ENCODE measurements at regions not wholly inside any gene's neighbourhood (a gene's known extent, or its start where the extent isn't known, plus 50 kb on each side); places are given as distances from the start of the nearest gene placed in this dataset.

DNA sequence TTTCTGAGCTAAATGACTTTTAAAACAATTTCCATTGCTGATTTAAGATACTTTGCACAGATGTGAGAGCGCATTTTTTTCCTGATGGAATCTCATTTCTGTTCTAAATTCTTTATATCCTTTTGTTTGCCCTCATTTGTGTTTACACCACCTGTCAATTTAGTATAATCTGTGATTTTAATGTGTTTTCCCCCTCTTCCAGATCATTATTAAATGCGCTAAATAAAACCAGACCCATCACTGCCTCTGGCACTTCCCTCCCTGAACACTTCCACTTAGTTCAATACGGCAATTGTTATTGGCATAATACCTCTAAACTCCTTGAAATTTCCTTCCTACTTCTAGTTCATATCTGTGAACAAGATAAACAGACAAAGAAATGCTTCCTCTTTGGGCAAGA is 186.9 kb upstream of the ADGRL2 start:
- FAIRE-seq = no peak

DNA sequence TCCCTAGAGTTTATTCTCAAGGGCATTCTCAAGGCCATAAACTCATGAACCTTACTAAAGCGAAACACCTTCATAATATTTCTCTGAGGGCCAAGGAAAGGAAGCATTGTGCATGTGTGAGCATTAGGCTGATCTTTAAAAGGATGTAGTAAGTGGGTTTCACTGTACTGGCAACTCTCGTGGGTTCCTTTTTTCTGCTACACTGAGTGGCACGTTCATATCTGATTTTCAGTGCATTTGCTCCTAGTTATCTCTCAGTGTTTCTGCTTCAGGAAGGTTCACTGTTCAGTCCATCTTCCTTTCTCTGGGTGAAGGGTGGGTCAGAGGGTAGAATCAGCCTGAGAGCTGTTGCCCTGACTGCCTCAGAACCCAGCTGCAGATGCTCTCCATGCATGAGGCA is 192.8 kb upstream of the ADGRL2 start:
- no peak for FAIRE-seq

DNA sequence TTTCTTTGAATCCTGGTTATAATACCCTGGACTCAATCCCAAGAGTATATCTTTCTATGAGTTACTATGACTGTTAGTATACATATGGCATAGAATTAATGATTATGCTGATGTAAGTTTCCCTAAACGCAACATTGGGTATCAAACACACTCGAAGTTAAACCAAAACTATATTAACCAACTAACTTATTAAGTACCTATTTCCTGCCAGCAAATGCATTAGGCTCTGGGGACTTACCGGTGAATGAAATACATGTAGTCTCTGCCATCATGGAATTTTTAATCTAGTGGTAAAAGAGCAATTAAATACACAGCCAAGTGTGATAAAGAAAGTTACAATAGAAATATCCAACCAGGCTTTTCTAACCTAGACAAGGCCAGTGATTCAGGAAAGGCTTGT is 193.6 kb upstream of the ADGRL2 start:
- FAIRE-seq = no peak

DNA sequence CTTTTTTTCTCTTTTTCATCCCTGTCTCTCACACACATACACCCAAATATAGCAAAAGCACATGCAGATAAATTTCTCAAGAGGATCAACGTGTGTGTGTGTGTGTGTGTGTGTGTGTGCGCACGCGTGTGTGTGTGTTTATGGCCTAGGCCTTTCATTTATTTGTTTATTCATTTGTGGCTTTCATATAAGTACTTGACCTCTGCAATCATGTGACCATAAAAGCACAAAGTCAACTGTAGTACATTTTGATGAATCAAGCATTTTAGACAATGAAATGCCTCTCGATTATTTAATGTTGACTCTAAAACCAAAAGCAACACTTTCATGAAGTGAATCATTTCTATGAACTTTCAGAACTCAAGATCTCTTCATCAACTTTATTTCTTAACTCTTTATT is 194.1 kb upstream of the ADGRL2 start:
- FAIRE-seq = no peak

DNA sequence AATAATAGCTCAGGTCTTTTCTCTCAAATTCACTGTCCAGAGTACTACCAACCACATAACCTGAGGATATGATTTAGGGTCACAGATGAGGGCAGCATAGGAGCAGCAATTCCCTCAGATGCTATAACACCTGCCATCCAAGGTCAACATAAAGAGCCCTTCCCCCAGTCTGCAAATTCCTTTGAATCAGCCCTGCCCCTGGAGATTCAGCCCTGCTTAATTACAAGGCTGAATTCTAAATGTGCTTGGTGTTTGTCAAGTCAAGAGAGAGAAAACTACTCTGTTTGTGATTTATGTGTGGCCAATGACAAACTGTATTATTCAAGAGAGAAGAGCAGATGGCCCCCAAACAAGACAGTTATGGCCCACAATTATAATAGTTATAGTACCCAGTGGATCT is 195.7 kb upstream of the ADGRL2 start:
- no peak for FAIRE-seq

DNA sequence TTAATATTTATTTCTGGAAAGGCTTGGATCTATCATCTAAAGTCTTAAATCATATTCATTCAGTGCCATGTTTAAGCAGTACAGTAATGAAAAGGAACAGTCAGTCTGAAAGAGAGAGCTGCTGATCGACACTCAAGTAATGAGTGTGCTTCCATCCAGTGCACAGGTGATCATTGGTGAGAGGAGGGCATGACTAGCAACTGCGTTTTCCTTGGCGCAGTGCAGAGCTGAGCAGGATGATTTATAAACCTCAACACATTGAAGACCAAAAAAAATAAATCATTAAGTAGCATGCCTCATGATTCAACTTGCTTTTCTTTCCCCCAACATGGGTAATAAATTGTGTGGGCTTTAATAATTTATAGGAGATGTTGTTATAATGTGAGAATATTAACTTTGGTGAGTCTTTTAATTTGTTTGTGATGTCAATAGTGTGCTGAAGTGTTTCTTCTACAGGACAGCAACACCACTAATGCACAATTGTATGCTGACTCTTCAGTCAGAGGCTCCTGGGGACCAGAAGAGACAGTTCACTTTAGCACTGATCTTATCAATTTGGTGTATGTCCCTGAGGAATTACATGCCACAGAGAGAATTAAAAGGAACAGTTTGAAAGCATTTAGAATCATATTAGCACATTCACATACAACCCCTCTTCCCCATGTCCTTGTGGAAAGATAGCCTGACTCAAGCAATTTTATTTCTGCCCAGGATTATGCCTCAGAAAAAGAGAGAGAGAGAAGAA is 199.7 kb upstream of the ADGRL2 start:
- no peak for FAIRE-seq

DNA sequence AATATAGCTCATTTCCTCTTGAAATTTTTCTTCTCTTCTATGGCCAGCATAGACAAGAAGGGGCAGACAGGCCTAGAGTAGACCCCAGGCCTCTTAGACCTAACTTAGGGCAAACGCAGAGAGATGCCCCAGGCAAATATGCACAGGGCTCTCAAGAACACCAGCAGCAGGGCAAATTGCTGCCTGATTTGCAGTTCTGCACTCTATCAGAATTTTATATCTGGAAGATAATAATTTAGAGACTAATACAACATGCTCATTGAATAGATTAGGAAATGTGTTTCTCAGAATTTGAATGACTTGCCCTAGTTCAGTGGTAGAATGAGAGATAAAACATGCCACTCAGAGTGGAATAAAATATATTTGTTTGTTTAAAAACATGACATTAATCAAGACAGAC is 200.4 kb upstream of the ADGRL2 start:
- no peak for FAIRE-seq

DNA sequence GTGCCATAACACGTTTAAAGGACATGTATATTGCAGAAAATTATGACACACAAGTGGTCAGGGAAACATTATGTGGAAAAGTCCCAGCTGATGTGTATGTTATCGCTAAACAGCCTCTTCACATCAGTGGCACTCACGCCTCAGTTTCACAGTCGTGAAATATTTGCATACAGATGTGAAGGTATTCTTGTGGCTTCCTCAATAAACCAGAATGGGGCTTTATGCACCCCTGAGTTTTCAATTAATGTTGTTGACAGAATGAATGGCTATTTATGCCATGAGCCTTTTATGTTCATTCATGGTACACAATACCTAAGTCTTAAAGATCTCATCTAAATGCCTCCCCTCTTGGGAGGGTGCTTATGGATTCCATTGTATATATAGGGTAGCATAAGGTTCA is 202.1 kb upstream of the ADGRL2 start:
- no peak for FAIRE-seq

DNA sequence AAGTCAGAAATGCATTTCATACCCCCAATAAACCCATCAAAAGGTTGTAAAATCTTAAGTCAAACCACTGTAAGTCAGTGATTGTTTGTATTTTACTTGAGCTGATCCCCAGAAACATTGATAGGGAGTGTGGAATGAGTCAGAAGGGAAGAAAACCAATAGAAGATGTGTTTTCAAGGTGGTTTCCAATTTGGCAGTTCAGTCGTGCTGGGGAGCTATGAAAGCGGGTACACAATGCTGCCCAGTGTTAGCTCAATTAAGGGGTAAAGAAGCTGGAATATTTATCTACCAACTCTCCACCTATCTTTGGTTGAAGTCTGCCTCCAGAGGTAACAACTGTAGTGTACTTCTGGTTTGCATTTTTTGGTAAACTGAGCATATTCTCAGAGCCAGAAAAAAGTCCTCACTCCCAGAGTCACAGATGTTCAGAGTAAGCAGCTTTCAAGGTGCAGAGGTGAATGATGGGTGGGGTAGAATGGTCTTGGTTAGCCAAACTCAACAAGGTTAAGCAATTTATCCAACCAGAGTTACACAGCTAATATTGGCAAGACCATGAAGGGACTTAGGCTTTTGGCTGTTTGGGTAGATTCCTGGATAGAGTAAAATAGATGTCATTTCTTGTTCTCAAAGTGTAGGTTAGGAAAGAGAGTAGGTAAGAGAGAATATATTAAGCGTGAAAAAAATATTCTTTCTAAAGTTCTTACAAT is 202.9 kb upstream of the ADGRL2 start:
- FAIRE-seq = no peak

DNA sequence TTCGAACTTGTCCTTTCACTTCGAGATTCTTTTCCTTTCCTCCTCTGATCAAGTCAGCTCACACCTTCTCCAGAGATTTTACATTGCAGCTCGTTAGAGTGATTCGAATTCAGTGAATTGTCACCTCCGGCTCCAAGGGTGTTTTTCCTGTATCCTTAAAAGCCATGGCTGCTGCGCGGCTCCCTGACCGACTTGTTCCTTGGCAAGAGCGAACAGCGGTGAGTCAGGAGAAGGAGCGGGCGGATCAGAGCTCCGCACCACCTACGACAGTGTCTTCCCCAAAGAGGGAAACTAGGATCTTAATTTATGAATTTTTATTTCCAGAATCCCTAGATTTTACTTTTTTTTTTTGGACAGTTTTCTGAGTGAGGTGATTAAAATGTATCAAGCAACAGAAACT is 204.4 kb upstream of the ADGRL2 start:
- FAIRE-seq = no peak

DNA sequence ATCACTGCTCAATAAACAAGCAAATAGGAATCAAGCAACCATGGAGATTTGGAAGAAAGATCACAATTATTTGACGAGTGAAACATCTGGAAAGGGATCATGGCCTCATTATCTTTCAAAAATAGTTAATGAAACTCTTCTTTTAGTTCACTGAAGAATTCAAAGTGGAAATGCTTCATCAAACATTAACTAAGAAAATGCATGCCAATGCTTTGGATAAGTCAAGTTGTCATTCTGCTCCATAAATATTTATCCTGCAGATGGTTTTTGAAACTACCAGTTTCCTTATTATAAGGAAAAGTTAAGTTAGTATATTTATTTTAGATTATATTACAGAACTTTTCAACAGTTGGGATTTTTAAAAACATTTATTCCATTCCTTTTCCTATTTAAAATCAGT is 206.5 kb upstream of the ADGRL2 start:
- FAIRE-seq = no peak

DNA sequence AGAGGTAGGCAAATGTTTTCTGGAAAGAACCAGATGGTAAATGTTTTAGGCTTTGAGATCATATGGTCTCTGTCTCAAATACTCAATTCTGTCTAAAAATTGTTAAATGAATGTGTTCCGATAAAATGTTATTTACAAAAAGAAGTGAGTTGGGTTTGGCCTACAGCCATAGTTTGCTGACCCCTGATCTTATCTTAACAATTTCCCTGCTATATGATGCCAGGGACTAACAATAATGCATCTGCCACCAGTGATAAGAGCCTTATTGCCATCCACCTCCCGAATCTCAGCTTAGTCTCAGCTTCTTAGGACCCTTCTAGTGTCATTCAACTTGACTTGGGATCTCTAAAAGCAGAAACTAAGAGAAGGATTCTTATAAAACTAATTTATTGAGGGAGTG is 208.5 kb upstream of the ADGRL2 start:
- no peak for FAIRE-seq

DNA sequence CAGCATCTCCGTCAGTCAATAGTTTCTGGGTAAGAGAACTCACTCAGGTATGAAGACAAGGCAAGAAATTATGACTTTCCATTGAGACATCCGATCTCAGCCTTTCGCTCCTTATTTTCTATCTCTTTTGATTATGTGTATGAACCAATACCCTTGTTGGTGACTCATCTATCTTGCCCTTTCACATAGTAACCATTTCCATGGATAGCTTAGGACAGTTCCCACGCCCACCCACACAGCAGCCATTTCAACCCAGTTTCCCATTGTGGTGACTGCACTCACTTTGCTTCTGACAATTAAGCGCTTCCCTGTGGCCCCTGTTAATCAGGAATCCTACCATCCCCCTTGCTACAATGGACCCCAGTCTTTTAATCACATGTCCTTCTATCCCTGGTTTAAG is 210.6 kb upstream of the ADGRL2 start:
- no peak for FAIRE-seq

DNA sequence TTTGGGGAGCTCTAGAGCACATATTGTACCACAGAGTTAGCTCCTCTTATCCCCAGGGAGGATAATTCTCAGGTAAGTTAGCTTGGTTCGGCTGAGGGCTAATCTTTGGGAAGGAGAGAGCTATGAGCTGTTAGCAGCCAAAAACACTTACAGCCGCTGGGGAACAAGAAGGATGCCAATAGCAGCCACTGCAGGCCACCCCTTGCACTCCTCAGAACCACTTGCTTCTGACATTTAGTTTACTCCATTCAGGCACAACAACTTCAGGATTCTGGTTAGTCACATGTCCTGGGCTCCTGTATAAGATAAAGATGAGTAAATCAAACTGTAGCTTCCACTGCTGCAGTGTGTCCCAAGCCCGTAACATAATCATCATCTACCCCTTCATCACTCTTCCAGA is 212.6 kb upstream of the ADGRL2 start:
- no peak for FAIRE-seq

DNA sequence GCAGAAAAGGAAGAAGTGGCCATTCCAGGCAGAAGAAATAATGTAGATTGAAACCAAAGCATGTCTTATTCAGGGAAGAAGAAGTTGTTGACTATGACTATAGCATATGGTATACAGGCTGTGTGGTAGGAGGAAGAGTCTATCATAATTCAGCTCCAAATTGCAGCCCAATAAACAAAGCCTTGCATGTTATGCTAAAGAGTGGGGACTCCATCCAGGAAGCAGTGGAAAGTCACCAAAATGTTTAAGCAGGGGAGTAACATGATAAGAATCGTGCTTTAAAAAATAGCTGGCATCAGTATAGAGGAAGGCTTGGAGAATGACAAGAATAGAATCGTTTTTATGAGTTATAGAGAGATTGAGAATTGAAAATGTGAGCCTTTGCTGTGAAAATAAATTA is 213.3 kb upstream of the ADGRL2 start:
- FAIRE-seq = no peak

DNA sequence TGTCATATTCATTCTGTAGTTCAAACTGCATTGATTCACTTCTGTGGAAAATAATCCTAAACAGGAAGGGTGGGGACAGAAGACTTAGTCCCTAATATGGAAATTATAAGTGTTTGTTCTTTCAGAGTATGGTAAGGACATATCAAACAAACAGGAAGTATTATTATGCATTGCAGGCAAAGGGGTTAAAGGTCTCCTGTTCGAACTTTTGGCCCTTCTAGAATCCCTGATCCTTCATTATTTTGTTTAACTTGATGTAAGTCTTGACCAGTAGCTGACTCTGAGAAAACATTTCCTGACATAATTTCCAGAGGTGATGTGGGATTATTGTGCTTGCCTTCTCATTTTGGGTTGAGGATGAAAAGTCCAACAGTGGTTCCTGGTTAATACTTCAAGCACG is 215.4 kb upstream of the ADGRL2 start:
- FAIRE-seq = no peak

DNA sequence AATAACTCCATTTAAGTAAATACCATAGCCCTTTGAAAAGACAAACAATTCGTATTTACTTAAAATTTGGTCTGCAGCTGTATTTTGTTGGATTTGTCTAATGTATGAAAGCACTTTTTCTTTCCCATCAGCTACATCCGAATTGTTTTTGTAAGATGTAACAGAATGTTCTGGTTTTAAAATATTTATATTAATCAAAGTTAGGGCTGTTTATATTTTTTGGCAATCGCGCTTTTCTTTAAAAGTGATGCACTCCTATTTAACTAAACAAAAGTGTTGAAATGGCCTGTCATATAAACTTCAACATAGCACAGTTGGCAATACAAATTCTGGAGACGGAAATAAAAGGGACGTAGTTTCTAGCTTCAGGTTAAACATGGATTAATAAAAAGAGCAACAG is 216.3 kb upstream of the ADGRL2 start:
- no peak for FAIRE-seq

DNA sequence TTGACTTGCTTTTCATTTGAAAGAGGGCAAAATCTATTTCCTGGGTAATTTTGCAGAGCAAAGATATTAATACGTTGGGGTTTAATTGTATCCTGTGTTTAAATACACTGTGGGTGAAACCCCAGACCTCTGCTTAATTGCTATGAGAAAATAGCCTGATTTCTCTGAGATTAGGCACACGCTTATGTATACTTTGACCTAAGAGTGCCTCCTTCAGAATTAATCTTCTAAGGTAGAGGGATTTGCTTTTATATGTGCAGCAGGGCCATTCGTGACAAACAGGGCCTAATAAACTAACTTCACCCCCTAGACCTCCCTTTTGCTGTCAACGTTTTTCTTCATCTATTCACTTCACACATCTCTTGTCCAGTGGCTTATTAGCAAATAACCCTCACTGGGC is 216.9 kb upstream of the ADGRL2 start:
- FAIRE-seq = no peak

DNA sequence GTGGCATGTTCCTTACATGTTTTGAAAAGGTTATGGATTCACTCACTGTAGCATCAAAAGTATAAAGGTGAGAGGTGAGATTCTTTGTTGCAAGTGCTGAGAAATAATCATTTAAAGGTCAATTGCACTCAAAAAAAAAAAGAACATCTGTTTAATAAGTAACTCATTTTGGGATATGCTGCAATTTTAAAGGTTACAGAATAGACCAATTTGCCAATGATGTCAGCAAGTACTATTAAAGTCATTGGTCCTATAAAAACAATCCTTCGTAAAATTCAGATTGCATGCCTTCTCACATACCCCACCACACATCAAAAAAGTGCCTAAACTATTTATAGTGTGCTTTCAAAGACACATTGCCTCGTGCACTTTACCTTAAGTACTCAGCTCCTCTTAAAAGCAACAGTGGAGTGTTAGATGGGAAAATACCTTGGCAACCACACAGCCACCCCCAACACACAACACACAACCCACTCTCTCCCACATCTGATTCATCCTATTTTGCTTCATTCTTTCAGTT is 218.2 kb upstream of the ADGRL2 start:
- FAIRE-seq = no peak

DNA sequence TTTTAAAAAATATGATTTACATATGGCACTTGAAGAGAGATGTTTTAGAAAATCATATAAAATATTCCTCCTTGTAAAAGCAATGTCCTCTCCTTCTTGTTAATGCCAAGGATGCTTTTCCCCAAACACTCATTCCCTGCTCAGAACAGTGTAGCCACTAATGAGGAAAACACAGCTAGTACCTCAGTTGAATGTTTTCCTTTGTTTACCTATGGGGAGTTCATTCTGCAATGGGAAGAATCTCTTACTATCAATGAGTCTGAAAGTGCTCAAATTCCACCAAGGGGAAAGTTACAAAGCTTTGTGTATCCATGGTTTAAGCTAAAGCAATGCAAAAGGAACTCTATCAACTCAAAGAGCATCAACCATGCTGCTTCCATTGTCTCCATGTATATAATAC is 221.9 kb upstream of the ADGRL2 start:
- no peak for FAIRE-seq

DNA sequence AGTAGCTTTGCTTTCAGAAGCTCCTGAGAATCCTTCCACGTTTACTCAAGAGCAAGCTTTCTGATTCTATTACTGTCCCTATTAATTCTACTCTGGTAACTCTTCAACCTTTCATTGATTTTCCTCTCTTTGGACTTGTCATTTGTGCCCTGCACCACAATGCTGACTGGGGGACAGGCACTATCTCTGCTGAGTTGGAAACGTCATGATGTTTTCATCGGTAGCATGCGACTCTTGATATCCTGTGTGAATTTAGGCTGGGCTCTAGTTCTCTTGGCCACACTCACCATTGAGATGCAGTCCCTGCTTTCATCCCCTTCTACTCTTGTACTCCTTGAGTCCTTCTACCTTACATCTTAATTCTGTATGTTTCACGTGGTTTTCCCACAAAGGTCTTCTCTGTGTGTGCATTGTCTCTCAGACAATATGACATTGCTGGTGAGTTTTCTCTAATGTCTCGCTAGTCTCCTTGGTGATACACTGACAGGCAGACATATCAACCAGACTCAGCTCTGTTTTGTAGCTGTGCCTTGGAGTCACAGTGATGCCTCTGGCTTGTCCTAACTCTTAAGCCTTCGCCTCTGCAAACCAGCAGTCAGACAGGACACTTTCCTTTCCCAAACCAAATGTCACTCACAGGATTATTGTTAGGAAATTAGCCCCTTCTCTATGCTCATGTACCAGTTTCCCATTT is 223.6 kb upstream of the ADGRL2 start:
- no peak for FAIRE-seq

DNA sequence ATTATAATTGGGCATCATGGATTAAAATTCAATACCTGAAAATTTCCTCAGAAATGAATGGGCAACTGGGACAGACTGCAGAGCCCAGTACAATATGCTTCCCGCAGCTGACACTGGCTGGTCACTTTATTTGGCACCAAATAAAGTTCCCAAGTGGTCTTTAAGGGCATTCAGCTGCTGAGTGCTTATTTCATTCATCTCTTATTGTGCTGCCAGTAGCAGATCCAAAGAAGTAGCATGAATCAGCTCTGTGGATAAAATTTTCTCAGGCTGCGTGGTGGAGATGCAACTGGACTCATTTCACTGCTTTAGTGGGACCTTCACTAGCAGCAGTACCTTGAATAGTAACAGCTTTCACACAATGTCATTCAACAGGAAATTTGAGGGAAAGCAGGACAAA is 226.3 kb upstream of the ADGRL2 start:
- no peak for FAIRE-seq

DNA sequence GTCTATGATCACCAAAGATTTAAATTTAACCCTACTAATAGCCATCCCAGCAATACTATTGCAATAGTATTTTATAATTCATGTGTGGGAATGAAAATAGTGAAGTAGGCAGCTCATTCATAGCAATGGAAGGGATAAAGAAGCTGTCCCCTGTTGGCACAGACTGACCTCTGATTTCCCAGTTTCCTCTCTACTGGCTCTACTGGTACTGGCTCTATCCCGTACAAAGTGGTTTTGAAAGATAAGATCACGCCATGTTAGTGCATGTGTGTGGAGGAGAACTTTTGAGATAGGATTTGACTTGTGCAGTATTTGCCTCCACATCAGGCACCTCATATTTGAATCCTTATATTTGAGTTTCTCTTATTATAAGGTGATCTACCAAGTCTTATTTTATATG is 227.3 kb upstream of the ADGRL2 start:
- FAIRE-seq = no peak

DNA sequence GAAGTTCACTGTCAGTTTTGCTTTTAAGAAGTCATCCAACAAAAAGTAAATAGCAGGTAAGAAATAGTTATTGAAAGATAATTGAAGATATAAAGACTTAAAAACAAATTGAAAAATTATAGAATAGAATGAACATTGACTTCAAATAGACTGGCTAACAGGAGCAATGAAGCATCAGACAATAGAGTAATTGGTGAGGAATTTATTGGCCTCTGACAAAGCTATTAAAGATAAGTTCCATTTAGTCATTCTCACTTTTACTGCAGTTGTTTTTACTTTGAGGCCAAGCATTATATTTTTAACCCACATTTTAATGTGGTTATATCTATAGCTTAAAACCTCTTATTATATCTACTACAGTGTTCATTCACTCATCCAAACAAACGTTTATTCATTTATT is 228.8 kb upstream of the ADGRL2 start:
- no peak for FAIRE-seq

All from A204.1 (cell line).